Gastrocnemius medialis (tissue), 4 donors: ENCODE measurements at regions not wholly inside any gene's neighbourhood (a gene's known extent, or its start where the extent isn't known, plus 50 kb on each side); places are given as distances from the start of the nearest gene placed in this dataset.

ENCODE experiments used
- POLR2A ChIP-seq, 2 donors: fragments of 450-650 bp; IDR thresholded peaks; one replicate each; pipeline ENCODE4 v1.6.1; 2017; ENCODE audit warnings: antibody characterized with exemption in 2 of 2, mild to moderate bottlenecking in 2 of 2, moderate library complexity in 2 of 2
- TF ChIP-seq, protein P1 (sequence below), 5 experiments: fragments of 450-650 bp in 3 of 5; fragments of 200-600 bp in 2 of 5; sonication (generic) in 2 of 5; IDR thresholded peaks in 4 of 5; conservative IDR thresholded peaks in 1 of 5; 1 replicate in 4 of 5; 2 replicates in 1 of 5; pipeline ENCODE4 v1.5.1; 2016 to 2019; ENCODE audit warnings: antibody characterized with exemption in 5 of 5, mild to moderate bottlenecking in 3 of 5, moderate library complexity in 3 of 5

DNA sequence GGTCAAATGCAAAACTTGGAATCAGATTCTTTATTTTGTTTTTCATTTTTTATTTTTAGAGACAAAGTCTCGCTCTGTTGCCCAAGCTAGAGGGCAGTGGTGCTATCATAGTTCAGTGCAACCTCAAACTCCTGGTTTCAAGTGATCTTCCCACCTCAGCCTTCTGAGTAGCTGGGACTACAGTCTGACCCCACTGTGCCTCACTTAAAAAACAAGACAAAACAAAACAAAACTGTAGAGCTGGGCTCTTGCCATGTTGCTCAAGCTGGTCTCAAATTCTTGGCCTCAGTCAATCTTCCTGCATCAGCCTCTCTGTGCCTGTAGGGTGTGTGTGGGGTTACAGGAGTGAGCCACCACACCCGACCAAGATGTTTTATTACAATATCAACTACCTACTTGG is 396.0 kb upstream of the USP24 start:
- TF ChIP-seq, protein P1, sequence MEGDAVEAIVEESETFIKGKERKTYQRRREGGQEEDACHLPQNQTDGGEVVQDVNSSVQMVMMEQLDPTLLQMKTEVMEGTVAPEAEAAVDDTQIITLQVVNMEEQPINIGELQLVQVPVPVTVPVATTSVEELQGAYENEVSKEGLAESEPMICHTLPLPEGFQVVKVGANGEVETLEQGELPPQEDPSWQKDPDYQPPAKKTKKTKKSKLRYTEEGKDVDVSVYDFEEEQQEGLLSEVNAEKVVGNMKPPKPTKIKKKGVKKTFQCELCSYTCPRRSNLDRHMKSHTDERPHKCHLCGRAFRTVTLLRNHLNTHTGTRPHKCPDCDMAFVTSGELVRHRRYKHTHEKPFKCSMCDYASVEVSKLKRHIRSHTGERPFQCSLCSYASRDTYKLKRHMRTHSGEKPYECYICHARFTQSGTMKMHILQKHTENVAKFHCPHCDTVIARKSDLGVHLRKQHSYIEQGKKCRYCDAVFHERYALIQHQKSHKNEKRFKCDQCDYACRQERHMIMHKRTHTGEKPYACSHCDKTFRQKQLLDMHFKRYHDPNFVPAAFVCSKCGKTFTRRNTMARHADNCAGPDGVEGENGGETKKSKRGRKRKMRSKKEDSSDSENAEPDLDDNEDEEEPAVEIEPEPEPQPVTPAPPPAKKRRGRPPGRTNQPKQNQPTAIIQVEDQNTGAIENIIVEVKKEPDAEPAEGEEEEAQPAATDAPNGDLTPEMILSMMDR (IDR thresholded peaks at IDR 0.05 in 4 of 5, conservative IDR thresholded peaks at IDR 0.05 in 1 of 5), result no peak
- TF ChIP-seq POLR2A (IDR thresholded peaks at IDR 0.05), result no peak
